DMS153 treated with DMSO at 0.1 percent for 48 hours (cell line): ENCODE measurements at regions not wholly inside any gene's neighbourhood (a gene's known extent, or its start where the extent isn't known, plus 50 kb on each side); places are given as distances from the start of the nearest gene placed in this dataset.
"Not testable (repeated sequence)": the region's sequence is repeated elsewhere in the genome, so short reads cannot be mapped to it uniquely, and the experiment has no call there.

Experiments used
- DNase-seq: peaks from one replicate; lab custom pipeline; 2025; ENCODE audit not compliant: unreplicated experiment; lab: John Stamatoyannopoulos, UW

GRCh38 chr7:46059308-46060020 lies 138.4 kb upstream of the IGFBP3 start:
- no peak for DNase-seq

GRCh38 chr7:46058086-46058823 lies 137.2 kb upstream of the IGFBP3 start:
- DNase-seq = no peak

- no peak for DNase-seq
Measured at GRCh38 chr7:46054915-46055314, 133.8 kb upstream of the IGFBP3 start.

- DNase-seq = no peak
Measured at GRCh38 chr7:46054272-46054671, 133.2 kb upstream of the IGFBP3 start.

GRCh38 chr7:46047581-46047980 lies 126.5 kb upstream of the IGFBP3 start:
- DNase-seq = no peak

- DNase-seq = not testable (repeated sequence)
Measured at GRCh38 chr7:46043338-46043737, 122.3 kb upstream of the IGFBP3 start.

GRCh38 chr7:46039813-46040212 lies 118.7 kb upstream of the IGFBP3 start:
- not testable (repeated sequence) for DNase-seq

- DNase-seq = no peak
Measured at GRCh38 chr7:46035166-46035565, 114.1 kb upstream of the IGFBP3 start.

GRCh38 chr7:46034056-46034768 lies 113.1 kb upstream of the IGFBP3 start:
- no peak for DNase-seq

GRCh38 chr7:46033592-46033991 lies 112.5 kb upstream of the IGFBP3 start:
- no peak for DNase-seq

GRCh38 chr7:46032942-46033341 lies 111.9 kb upstream of the IGFBP3 start:
- DNase-seq = no peak

GRCh38 chr7:46032353-46032752 lies 111.3 kb upstream of the IGFBP3 start:
- DNase-seq = no peak

GRCh38 chr7:46029111-46029704 lies 108.1 kb upstream of the IGFBP3 start:
- no peak for DNase-seq

- no peak for DNase-seq
Measured at GRCh38 chr7:46028246-46028645, 107.2 kb upstream of the IGFBP3 start.

- DNase-seq = no peak
Measured at GRCh38 chr7:46026741-46027140, 105.7 kb upstream of the IGFBP3 start.

GRCh38 chr7:46024263-46024916 lies 103.3 kb upstream of the IGFBP3 start:
- no peak for DNase-seq

- DNase-seq = no peak
Measured at GRCh38 chr7:46022397-46022796, 101.3 kb upstream of the IGFBP3 start.

- DNase-seq = no peak
Measured at GRCh38 chr7:46015107-46015868, 94.2 kb upstream of the IGFBP3 start.

GRCh38 chr7:46011501-46011900 lies 90.4 kb upstream of the IGFBP3 start:
- DNase-seq = no peak

- no peak for DNase-seq
Measured at GRCh38 chr7:46011059-46011458, 90.0 kb upstream of the IGFBP3 start.
